ENCODE measurements at regions not wholly inside any gene's neighbourhood (a gene's known extent, or its start where the extent isn't known, plus 50 kb on each side); places are given as distances from the start of the nearest gene placed in this dataset.
"Not testable (repeated sequence)": the region's sequence is repeated elsewhere in the genome, so short reads cannot be mapped to it uniquely, and the experiment has no call there.

DNA sequence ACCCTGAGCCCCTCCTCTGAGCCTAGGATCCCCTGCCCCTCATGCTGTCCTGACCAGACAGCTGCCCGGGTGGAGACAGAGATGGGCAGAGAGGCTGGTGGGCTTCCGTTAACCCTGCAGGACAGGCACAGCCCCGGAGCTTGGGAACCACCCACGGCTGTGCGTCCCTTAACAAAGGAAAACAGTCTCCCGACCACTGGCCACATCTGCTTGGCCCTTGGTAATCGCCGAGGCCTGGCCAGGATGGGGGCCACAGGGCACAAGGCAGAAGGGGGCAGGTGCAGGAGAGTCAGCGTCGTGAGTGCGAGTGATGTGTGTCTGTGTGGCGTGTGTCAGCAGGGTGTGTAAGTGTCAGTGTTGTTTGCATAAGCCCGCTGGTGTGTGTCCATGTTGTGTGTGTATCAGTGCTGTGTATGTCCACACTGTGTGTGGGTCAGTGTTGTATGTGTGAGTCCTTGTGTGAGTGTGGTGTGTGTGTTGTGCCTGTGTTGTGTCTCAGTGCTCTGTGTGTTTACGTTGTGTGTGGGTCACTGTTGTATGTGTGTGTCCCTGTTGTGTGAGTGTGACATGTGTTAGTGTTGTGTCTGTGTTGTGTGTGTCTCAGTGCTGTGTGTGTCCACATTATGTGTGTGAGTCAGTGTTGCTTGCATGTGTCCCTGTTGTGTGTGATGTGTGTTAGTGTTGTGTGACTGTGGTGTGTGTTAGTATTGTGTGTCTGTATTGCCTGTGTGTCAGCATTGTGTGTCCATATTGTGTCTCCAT, 369.5 kb downstream of the BRD1 start:
- DNase-seq (ENCODE audit: low spot score): no peak

DNA sequence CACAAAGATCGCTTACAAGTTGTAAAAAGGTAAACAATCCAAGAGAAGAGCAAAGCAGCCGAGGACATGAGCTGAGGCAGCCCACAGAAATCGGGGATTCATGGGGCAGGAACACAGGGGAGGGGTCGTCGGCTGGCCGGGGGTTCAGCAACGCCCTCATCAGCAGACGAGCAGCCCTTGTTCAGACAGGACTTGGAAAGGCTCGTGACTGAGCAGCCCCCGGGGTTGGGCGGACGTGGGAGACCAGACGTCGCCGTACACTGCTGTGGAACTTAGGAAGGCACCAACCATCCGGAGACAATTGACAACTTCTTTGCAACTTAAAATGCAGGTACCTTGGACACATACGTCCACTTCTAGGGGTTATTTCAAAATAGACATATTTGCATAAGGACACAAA, 370.5 kb downstream of the BRD1 start:
- DNase-seq (ENCODE audit: low spot score): no peak

DNA sequence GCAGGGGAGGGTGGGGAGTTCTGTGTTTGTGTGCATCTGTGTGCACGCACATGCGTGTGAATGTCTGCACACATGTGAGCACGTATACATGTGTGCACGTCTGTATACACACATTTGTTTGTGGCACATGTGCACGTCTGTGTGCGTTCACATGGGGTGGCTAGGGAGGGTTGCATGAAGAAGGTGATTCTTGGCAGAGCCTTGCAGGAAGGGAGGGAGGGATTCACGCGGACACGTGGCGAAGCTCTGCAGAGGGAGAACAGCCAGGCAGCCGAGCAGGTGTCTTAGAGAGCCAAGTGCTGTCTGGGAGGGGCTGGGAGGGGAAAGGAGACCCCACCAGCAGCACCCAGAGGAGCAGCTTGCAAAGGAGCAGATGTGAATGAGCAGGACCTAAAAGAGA, 372.1 kb downstream of the BRD1 start:
- no peak for DNase-seq (ENCODE audit: low spot score)

DNA sequence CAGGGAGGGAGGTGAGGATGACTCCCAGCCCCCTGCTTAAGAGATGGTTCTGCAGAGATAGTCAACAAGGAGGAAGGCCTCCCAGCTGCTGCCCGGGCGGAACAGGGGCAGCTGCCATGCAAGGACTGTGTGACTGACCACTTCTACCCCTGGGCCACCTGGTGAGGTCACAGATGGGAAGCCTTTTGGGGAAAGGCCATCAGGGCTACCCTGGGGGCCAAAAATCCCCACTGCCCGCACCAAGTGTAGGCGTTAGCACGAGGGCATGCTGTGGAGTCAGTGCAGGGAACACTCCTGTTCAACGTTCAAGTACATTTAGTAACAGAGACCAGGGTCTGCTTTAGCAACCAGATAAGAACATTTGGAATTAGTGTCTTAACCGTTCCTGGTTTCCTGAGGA, 372.9 kb downstream of the BRD1 start:
- DNase-seq (ENCODE audit: low spot score): no peak

DNA sequence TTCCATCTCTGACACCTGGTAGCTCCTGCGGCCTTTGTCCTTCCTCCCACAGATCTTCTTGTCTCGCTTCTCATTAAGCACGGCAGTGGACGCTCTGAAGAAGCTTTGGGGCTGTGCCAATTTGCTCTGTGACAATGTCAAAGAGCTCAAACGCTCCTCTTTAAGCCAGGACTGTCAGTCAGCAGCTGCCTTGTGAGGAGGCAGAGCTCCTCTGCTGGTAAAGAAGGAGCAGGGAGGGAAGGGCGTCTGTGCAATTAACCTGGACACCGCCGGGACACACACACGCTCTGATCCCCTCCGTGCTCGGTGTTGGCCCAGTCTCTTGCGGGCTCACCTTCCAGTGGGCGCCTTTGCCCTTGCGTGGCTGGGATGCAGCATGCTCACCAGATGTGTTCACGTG, 373.9 kb downstream of the BRD1 start:
- DNase-seq (ENCODE audit: low spot score): no peak

DNA sequence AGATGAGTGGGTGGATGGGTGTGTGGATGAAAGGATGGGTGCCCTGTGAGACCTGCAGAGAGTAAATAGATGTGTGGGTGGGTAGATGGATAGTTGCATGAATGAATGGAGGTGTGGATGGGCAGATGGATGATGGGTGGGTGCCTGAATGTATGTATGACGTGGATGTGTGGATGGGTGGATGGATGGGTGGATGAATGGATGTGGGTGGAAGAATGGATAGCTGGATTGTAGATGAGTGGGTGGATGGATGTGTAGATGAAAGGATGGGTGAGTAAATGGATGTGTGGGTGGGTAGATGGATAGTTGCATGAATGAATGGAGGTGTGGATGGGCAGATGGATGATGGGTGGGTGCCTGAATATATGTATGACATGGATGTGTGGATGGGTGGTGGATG, 374.7 kb downstream of the BRD1 start:
- not testable (repeated sequence) for DNase-seq (ENCODE audit: low spot score)

DNA sequence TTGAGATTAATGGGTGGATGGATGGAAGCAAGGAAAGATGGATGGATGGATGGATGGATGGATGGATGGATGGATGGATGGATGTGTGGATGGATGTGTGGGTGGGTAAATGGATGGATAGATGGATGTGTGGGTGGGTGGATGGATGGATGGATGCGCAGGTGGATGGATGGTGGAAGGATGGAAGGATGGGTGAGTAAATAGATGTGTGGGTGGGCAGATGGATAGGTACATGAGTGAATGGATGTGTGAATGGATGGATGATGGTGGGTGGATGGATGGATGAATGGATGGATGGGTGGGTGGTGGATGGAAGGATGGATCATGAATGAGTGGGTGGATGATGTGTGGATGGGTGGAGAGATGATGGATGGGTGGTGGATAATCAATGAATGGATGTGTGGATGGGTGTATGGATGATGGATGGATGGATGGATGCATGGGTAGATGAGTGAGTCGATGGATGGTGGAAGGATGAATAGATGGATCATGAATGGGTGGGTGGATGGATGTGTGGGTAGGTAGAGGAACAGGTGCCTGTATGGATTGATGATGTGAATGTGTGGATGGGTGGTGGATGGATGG, 375.2 kb downstream of the BRD1 start:
- DNase-seq (ENCODE audit: low spot score): no peak

DNA sequence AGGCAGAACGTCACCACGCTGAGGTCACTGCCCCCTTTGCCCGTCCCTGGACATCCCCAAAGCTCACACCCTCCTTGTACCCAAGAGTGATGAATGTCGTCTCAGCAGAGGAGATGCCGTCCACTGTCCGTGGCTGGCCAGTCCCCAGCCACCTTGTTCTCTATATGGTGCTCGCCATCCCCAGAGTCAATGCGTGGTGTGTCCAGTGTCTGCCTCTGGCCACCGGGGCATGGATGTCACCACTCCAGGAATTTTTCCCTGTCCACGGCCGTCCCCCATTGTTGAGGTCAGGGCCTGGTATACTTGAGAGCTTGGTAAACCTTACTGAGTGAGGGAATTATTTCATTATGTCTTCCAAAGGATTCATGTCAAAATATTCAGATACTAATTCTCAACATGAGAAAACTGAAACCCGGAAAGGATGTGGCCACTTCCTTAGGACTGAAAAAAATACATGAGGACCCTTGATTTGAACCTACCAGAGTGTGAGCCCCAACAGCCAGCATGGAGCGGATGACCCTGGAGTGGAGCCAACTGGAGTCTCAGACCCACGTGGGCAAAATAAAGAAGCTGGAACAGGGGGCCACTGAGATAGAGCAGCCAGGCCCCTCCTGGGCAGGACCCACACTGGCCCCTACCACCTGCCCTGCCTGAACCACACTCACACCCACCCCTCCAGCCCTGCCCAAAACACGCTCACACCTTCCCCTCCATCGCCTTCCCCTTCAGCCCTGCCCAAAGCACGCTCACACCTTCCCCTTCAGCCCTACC, 376.4 kb downstream of the BRD1 start:
- DNase-seq (ENCODE audit: low spot score): no peak

DNA sequence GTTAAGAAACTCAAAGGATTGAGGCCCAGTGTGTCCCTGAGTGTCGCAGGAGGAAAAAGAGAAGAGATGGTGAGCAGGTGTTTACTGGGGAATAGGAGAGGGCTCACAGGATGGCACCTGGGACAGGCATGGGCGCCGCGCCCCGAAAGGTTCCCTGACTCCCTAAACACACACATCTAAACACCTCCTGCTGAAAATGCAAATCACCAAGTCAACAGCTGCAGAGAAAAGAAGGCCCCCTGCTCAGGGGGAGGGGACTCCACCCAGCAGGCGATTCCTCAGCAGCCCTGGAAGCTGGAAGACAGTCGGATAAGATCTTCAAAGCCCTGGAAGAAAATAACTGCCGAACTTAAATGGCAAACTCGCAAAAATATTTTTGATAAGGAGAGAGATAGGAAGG, 377.2 kb downstream of the BRD1 start:
- no peak for DNase-seq (ENCODE audit: low spot score)

DNA sequence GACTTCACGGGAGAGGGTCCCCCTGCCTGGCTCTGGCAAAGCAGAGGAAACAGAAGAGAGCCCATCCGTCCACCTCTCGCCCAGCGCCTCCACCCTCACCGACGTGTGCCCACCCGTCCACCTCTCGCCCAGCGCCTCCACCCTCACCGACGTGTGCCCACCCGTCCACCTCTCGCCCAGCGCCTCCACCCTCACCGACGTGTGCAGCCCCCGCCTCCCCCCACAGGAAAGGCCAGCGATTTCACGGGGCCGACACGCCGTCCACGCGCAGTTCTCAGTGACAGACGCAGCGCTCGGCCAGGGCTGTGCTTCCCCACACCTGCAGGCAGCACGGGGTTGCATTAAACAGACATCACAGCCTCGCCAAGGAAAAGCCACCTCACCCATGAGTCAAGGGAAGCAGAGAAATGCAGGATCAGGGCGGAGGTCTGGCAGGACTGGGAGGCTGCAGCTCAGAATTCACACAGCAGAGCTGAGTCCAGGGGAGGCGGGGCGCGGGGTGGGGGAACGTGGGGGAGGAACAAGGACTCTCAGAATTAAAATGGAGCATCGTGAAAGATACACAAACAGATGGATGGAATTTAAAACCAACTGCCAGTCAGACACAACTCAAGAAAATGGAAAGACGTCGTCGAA, 377.7 kb downstream of the BRD1 start:
- DNase-seq (ENCODE audit: low spot score): no peak

DNA sequence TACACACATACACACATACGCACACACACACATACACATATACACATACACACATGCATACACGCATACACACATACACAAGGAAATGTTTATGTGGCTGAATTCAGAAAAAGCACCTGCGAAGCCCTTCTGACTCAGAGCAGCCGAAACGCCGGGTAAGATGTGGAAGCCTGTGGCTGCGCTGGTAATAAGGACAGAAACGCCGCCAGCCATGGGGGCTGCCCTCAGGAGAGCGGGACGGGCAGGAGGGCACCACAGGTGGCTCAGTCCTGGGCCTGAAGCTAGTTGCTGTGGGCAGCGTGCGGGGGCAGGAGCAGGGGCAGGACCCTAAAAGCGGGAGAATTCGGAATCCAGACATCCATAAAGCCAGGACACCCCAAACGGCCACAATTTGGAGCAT, 378.3 kb downstream of the BRD1 start:
- DNase-seq (ENCODE audit: low spot score): no peak

DNA sequence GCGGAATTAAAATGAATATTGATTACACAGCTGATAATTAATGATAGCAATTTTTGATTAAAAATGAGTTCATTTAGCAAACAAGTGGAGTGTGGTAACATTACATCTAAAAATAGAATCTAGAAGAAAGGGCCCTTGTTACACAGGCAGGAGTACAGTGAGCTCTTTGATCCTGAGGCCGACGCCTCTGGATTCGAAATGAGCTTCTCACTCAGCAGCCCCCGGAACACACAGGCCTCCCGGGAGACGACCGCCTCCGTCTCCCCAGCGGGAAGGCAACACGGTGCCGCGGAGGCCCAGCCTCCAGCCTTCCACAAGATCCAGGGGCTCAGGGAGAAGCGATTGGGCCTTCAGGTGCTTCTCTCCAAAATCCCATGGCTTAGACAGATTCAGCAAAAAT, 379.1 kb downstream of the BRD1 start:
- DNase-seq (ENCODE audit: low spot score): no peak

DNA sequence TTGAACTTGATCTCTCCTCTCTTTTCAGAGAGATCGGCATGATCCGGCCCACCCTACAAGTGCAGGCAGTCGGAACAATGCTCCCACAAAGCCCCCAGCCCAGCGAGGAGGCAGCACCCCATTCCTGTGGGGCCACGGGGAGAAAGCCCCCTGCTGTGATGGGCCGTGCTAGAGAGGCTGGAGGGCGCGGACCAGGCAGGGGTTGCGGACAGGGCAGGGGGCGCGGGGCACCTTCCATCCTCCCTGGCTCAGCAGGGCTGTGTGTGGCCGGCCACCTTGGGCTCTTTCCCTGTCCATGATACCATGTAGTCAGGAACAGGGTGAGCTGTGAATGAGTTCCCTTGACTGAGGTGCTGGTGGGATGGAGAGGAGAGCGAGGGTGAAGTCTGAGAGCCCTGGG, 379.8 kb downstream of the BRD1 start:
- no peak for DNase-seq (ENCODE audit: low spot score)

DNA sequence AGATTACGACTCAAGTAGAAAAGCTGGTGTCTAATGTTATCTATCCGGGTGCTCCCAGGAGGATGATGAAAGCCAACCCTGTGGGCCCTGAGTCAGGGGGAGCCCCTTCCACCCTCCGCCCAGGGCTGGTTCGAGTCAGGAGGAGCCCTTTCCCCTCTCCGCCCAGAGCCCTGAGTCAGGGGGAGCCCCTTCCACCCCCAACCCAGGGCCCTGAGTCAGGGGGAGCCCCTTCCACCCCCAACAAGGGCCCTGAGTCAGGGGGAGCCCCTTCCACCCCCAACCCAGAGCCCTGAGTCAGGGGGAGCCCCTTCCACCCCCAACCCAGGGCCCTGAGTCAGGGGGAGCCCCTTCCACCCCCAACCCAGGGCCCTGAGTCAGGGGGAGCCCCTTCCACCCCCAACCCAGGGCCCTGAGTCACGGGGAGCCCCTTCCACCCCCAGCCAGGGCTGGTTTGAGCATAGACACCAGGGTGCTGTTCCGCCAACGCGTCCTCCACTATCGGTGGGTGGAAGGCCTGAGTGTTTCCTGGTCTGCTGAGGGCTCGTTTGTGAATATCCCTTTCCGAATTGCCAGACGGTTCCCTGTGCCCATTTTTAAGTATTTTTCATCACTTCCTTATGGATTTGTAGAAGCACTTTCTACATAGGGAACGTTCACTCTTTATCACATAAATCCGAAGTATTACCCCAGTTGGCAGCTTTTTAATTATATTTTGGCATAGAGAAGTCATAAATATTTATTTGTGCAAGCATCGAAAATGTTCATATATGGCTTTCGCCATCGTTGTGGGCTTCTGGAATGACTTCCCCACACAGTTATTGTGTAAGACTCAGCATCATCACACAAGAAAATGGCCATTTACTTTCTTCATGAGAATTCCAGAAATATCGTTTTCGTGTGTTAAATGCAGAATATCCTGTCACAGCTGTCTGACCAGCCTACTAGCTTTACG, 380.6 kb downstream of the BRD1 start:
- DNase-seq (ENCODE audit: low spot score): no peak

DNA sequence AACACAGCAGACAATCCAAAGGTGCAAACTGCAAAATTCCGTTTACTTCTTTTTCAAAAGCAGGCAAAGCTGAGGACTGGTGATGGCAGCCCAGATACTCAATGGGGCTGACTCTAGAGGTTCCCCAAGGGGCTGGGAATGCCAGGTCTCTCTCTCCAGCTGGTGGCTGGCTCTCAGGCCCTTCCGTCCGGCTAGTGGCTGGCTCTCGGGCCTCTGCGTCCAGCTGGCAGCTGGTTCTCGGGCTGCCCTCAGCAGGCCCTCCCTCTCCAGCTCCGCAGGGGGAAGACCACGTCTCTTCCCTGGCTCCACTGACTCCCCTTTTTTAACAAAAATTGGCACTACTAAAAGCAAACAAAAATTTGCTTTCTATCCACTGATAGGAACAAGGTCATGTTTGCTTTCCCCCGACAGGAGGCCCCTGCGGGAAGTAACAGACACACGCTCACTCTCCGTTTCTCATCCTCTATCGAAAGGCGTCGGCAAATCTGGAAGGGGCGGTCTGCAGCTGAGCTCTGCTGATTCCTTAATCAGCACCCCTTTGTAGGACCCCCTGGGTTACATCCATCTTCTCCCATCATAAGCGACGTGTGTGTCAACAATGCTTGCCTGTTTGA, 381.4 kb downstream of the BRD1 start:
- no peak for DNase-seq (ENCODE audit: low spot score)

DNA sequence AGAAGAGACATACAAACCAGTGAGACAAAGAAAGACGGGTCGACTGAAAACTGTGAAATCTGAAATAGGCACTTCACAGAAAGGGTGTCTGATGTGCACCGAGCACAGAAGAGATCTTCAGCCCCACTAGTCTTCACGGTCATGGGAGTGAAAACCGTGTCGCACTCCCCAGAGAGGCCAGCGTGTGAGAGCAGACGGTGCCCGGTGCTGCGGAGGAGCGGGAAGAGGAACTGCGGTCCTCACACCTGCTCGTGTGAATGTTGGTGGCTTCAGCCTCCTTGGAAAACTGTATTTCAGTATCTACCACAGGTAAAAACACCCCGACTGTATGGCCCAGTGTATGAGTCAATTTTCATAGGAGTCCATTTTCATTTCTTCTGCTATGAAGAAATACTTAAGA, 382.9 kb downstream of the BRD1 start:
- DNase-seq (ENCODE audit: low spot score): no peak

DNA sequence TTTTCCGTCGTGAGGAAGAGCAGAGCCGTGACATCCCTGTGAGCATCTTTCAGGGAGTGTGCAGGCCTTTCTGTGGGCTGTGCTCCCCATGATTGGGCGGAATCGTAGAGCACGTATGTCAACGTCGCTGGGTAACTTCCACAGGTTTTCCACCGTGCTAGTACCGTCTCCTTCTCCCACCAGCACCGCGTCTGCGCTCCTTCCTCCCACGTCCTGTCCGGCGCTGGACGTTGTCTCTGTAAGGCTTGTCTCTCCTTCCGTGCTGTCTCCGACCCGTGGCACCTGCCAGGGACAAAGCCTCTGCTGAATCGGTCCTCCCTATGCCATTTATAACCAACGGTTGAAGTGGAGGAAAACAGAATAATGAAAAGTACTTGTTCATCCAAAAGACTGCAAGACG, 386.7 kb downstream of the BRD1 start:
- DNase-seq (ENCODE audit: low spot score): no peak

DNA sequence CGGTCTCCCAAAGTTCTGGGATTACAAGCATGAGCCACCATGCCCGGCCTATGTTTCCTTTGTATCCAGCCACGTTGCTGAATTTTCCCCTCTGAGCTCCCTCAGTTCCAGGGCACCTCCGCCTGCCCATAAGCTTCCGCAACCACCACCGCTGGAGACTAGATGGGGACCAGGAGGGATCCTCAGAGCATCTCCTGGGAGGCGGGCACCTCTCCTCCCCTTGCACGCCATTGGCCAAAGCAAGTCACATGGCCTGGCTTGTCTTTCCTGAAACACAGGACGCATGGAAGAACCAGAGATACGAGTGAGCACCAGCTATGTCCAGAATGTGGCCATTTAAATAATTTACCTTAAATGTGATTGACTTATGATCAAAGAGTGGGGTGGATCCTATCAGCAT, 388.3 kb downstream of the BRD1 start:
- no peak for DNase-seq (ENCODE audit: low spot score)

DNA sequence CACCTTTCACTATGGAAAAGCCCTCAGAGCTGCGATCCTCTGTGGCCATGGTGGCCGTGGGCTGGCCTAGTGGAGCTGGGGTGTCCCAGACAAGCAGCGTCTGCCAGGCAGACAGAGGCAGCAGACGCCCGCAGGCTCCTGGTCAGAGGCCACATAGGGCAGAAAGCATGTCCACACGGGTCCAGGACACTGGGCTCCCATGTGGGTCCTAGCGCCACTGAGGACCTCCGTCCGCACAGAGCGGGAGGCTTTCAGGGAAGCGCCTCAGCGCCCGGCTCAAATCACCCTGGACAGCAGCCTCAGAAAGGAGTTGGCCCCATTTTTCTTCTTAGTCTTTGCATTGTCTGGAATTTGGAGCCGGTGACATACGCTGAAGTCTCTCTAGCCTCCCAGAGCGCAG, 389.7 kb downstream of the BRD1 start:
- DNase-seq (ENCODE audit: low spot score): no peak

DNA sequence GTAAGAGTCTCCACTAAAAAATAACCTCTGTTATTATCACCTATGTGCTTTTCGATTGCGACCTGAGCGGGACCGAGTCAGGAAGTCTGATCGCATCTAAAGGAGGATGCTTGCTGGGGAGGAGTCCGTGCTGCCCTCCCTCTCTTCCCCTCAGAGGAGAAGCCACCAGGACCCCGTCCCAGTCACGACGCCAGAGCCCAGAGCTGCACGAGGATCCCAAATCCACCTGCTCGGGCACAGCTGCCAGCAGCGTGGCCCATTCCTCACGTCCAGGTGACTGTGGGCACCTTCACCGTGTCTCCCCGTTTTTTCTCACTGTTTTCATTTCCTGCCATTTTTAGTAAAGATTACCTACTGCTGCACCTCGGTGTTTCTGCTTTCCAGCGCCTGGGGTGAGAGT, 390.3 kb downstream of the BRD1 start:
- no peak for DNase-seq (ENCODE audit: low spot score)

DNA sequence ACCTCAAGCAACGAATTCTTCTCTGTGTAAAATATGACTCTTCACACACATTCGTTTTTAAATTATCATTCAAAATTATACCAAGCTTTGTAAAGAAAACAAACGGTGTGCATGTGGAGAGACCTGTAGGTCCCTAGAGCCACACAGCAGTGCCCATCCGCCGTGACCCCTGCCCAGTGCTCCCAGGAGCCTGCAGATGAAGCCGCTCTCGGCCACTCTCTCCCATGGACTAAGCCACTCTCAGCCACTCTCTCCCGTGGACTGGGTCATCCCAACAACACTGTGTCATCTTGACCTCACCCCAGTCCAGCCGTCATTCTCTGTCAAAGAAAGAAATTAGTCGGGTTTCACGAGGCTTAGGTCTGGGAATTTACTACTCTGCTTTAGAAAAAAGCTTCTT, 391.6 kb downstream of the BRD1 start:
- no peak for DNase-seq (ENCODE audit: low spot score)

Measured in AG08395 (cell line).